Adrenal gland (tissue), 9 donors: ENCODE measurements at regions not wholly inside any gene's neighbourhood (a gene's known extent, or its start where the extent isn't known, plus 50 kb on each side); places are given as distances from the start of the nearest gene placed in this dataset.

Experiments used
- DNase-seq, 7 donors: peaks; one replicate each; pipeline ENCODE4 v3.0.0-alpha.2; 2019 to 2020
- H3K27ac ChIP-seq, 5 donors: fragments of 200-600 bp; sonication (generic) in 4 of 5; 1 replicate in 3 of 5; 2 replicates in 2 of 5; pipeline versions ENCODE4 v1.5.1 to v1.8.0; 2016 to 2020; ENCODE audit warnings: mild to moderate bottlenecking in 1 of 5
- H3K27me3 ChIP-seq: fragments of 200-600 bp; 2 replicates; pipeline ENCODE4 v1.8.0; 2021
- H3K36me3 ChIP-seq, 2 donors: fragments of 200-600 bp; replicated peaks in 1 of 2; 1 replicate in 1 of 2; 2 replicates in 1 of 2; pipeline versions ENCODE4 v1.5.1 to v1.8.0; 2018 to 2022
- H3K4me1 ChIP-seq, 2 donors: fragments of 200-600 bp; replicated peaks in 1 of 2; 1 replicate in 1 of 2; 2 replicates in 1 of 2; pipeline versions ENCODE4 v1.5.1 to v1.8.0; 2018 to 2021
- H3K4me3 ChIP-seq, 4 donors: fragments of 200-600 bp; sonication (generic) in 3 of 4; one replicate each; pipeline ENCODE4 v1.5.1; 2016 to 2018
- H3K9me3 ChIP-seq, 3 donors: fragments of 200-600 bp; sonication (generic) in 1 of 3; replicated peaks in 1 of 3; 1 replicate in 2 of 3; 2 replicates in 1 of 3; pipeline versions ENCODE4 v1.5.1 to v1.8.0; 2016 to 2021
- POLR2A ChIP-seq, 2 donors: fragments of 450-650 bp; IDR thresholded peaks; one replicate each; pipeline ENCODE4 v1.6.1; 2017; ENCODE audit warnings: antibody characterized with exemption in 2 of 2, mild to moderate bottlenecking in 2 of 2, moderate library complexity in 1 of 2
- WGBS, 4 donors: extraction: QIAGEN DNeasy Blood & Tissue Kit in 2 of 4; methylation state at CpG; one replicate each; pipeline versions ENCODE4 v1.1.5 to v1.1.7; 2013 to 2017; 5-methylcytosine and 5-hydroxymethylcytosine counted together
- intact Hi-C, 2 donors: fragments of 100-400 bp; cut with DNase I; formaldehyde crosslinking; loops; one replicate each; pipeline versions ENCODE4 v1.14.1 to v1.15.0; 2022 to 2023
- TF ChIP-seq, protein P1 (sequence below), 6 experiments: fragments of 450-650 bp in 4 of 6; fragments of 200-600 bp in 2 of 6; sonication (generic) in 1 of 6; IDR thresholded peaks; 1 replicate in 5 of 6; 2 replicates in 1 of 6; pipeline versions ENCODE4 v1.5.1 to v1.8.0; 2016 to 2021; ENCODE audit warnings: antibody characterized with exemption in 6 of 6, mild to moderate bottlenecking in 2 of 6, moderate library complexity in 1 of 6
- donor health status: healthy with polysubstance abuse.
- donor health status: Bipolar disorder and iron deficiency.
- donor health status: DM: yes; HTN: yes; CAD: no.
- donor health status: DM: no; HTN: no; CAD: no.
- donor health status: DM: no; HTN: no; CAD: no.

DNA sequence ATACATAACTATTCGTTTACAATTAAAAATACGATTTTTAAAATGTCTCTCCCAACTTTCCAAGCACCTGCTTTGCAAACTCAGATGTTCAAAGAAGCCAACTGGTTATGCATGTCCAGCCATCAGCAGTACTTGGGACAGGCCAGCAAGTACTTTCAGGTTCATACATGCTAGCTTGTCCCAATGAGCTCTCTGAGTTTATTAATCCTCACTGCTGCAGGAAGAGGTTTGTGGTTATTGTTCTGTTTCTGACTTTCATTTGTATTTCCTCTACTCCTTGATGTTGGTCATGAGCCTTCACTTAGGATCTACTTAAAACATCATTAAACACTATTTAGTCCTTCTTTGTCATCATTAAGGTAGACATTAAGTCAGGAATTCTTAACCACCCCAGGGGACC is 374.1 kb downstream of the LRATD1 start:
- H3K4me3 ChIP-seq, result no peak overlapping the region
- intact Hi-C loops, result no loop called here
- H3K9me3 ChIP-seq, result no peaks in the 10 kb centered on the region
- WGBS, 4 donors, result 58 to 67% (median 66%) methylated on average over 2 of the region's 2 CpGs
- DNase-seq, result no peak
- H3K27me3 ChIP-seq, result no peaks in the 10 kb centered on the region
- TF ChIP-seq, protein P1, sequence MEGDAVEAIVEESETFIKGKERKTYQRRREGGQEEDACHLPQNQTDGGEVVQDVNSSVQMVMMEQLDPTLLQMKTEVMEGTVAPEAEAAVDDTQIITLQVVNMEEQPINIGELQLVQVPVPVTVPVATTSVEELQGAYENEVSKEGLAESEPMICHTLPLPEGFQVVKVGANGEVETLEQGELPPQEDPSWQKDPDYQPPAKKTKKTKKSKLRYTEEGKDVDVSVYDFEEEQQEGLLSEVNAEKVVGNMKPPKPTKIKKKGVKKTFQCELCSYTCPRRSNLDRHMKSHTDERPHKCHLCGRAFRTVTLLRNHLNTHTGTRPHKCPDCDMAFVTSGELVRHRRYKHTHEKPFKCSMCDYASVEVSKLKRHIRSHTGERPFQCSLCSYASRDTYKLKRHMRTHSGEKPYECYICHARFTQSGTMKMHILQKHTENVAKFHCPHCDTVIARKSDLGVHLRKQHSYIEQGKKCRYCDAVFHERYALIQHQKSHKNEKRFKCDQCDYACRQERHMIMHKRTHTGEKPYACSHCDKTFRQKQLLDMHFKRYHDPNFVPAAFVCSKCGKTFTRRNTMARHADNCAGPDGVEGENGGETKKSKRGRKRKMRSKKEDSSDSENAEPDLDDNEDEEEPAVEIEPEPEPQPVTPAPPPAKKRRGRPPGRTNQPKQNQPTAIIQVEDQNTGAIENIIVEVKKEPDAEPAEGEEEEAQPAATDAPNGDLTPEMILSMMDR (IDR thresholded peaks at IDR 0.05), result no peak
- TF ChIP-seq POLR2A (IDR thresholded peaks at IDR 0.05), result no peak
- no peak overlapping the region for H3K27ac ChIP-seq
- H3K36me3 ChIP-seq, result no peaks in the 10 kb centered on the region
- no peaks in the 10 kb centered on the region for H3K4me1 ChIP-seq

DNA sequence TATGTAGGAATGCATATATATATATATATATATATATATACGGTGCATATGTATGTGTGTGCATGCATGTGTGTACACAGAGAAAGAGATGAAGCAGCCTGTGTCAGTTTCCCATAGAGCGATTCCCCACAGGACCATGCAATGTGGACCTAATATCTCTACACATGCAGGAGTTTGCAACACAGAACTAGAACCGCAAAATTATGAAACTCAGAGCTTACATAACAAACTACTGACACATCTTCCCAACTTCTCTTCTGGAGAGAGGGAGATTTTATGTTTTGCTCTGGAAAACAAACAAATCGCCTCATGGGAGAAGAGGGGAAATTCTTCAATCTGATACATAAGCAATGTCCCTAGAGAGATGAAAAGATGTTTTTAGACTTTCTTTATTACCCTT is 377.2 kb downstream of the LRATD1 start:
- H3K27me3 ChIP-seq, result no peaks in the 10 kb centered on the region
- no peak for DNase-seq
- H3K27ac ChIP-seq, result no peak overlapping the region
- no peaks in the 10 kb centered on the region for H3K36me3 ChIP-seq
- H3K4me1 ChIP-seq, result no peaks in the 10 kb centered on the region
- intact Hi-C loops, result no loop called here
- TF ChIP-seq POLR2A (IDR thresholded peaks at IDR 0.05), result no peak
- TF ChIP-seq, protein P1 (IDR thresholded peaks at IDR 0.05), result no peak
- H3K9me3 ChIP-seq, result no peaks in the 10 kb centered on the region
- 74 to 95% (median 91%) methylated on average over 4 of the region's 4 CpGs for WGBS, 4 donors
- H3K4me3 ChIP-seq, result no peak overlapping the region

- no peaks in the 10 kb centered on the region for H3K9me3 ChIP-seq
- TF ChIP-seq, protein P1 (IDR thresholded peaks at IDR 0.05), result no peak
- no peak for TF ChIP-seq POLR2A (IDR thresholded peaks at IDR 0.05)
- no peak for DNase-seq
- no peak overlapping the region for H3K27ac ChIP-seq
- H3K4me1 ChIP-seq, result no peaks in the 10 kb centered on the region
- no peaks in the 10 kb centered on the region for H3K27me3 ChIP-seq
- 78 to 93% (median 84%) methylated on average over 1 of the region's 1 CpG for WGBS, 4 donors
- H3K4me3 ChIP-seq, result no peak overlapping the region
- intact Hi-C loops, result no loop called here
- no peaks in the 10 kb centered on the region for H3K36me3 ChIP-seq
These were observed 377.8 kb downstream of the LRATD1 start for GRCh38 chr2:15010346-15010745.

- no peak overlapping the region for H3K4me3 ChIP-seq
- TF ChIP-seq, protein P1 (IDR thresholded peaks at IDR 0.05), result no peak
- TF ChIP-seq POLR2A (IDR thresholded peaks at IDR 0.05), result no peak
These were observed 386.3 kb downstream of the LRATD1 start for GRCh38 chr2:15018814-15019213.

More at GRCh38 chr2:15018814-15019213, 386.3 kb downstream of the LRATD1 start:
- Histone ChIP-seq H3K36me3 (no peaks in the 10 kb centered on the region), H3K27me3 (no peaks in the 10 kb centered on the region), H3K27ac (no peak overlapping the region), H3K4me1 (no peaks in the 10 kb centered on the region), H3K9me3 (no peaks in the 10 kb centered on the region)
- intact Hi-C loops, result no loop called here
- WGBS, 4 donors, result 52 to 67% (median 61%) methylated on average over 1 of the region's 1 CpG
- DNase-seq, result no peak
